GM12892 (cell line): ENCODE measurements at regions not wholly inside any gene's neighbourhood (a gene's known extent, or its start where the extent isn't known, plus 50 kb on each side); places are given as distances from the start of the nearest gene placed in this dataset.

Source experiments
- POLR2A ChIP-seq: IDR thresholded peaks from 2 replicates; pipeline ENCODE4 v1.6.1; 2011; ENCODE audit warnings: low read depth, low read length, control low read depth
- POLR2AphosphoS5 ChIP-seq: IDR thresholded peaks from 2 replicates; pipeline ENCODE4 v1.6.1; 2011; ENCODE audit warnings: low read depth, low read length, control low read depth
- TAF1 ChIP-seq: IDR thresholded peaks from 2 replicates; pipeline ENCODE4 v1.6.1; 2011; ENCODE audit warnings: low read depth, mild to moderate bottlenecking, control low read depth, low read length, borderline replicate concordance

GRCh38 chr15:69804786-69805185 lies 292.9 kb downstream of the TLE3 start:
- TF ChIP-seq POLR2A (no peak), POLR2AphosphoS5 (no peak), TAF1 (no peak)
